ENCODE measurements at regions not wholly inside any gene's neighbourhood (a gene's known extent, or its start where the extent isn't known, plus 50 kb on each side); places are given as distances from the start of the nearest gene placed in this dataset.
"Not testable (repeated sequence)": the region's sequence is repeated elsewhere in the genome, so short reads cannot be mapped to it uniquely, and the experiment has no call there.

- no peak for DNase-seq
Observed at GRCh38 chr6:81623106-81623759, 129.2 kb downstream of the TENT5A start.

GRCh38 chr6:81621816-81622395 is 130.6 kb downstream of the TENT5A start:
- no peak for DNase-seq

DNA sequence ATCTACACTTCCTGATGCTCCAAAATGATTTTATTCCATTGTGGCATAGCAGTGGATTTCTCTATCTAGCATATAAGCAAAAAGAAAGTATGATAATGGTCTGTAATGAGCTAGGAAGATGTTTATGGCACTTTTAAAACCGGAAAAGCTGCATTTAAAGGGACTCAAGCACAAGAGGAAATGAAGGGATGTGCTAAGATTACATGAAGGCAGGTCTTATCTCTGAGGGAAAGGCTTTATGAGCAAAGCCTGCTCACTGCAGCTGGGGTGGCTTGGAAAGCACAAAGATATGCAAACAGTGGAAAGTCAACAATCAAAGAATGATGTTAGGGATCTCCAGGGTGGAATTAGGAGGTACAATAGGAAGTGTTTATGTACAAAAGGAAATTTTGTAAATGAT is 138.2 kb downstream of the TENT5A start:
- DNase-seq = peak; percentile 28

- DNase-seq = peak; percentile 90
Observed at GRCh38 chr6:81613606-81614005, 138.9 kb downstream of the TENT5A start.

DNA sequence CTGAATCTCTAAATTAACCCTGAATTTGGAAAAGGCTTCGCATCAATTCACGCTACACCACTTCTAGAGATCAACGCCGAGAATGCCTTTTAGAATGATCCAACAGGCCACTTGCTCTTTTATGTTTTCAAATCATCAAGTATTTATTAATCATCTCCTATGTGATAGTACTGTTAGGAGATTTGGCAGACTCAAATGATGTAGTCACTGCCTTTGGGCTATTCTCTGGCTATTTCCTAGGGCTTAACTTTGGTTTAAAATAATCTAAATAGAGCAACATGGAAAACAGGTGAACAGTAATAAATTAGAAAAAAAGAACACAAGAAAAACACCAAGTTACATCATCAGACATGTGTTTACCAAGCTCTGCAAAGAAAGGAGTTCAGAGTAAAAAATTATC is 140.3 kb downstream of the TENT5A start:
- no peak for DNase-seq

DNA sequence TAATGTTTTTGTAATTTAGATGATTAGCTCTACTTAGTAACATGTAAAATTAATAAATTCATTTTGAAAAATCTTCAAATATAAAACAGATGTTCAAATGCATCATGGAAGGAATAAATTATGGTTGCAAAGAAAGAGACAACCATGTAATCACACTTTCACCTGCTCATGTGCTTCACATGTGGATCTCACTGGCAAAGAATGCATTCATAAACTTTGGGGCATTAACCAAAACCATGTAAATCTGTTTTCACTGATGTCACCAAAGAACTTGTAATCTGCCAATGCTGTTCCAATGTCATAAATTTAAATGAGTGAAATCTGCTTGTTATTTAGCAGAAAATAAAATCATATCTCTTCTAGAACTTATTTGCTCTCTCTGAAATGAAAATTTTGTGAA is 142.7 kb downstream of the TENT5A start:
- peak; percentile 19 for DNase-seq

DNA sequence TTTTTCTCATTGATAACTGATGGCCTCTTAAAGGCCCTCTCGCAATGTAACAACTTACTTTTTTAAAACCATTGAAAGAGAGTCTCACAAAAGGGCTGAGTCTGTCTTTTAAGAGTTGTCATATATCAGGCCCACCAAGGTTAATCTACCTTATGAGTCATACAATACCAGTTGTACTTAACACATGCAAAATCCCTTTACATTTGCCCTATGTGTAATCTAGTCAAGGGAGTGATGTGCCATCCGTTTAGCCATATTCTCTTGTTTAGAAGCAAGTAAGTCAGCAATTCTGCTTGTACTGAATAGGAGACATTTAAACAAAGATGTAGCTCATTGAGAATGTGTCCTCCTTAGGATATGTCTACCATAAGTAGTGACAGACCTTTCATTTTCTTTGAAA is 143.7 kb downstream of the TENT5A start:
- peak; percentile 16 for DNase-seq

DNA sequence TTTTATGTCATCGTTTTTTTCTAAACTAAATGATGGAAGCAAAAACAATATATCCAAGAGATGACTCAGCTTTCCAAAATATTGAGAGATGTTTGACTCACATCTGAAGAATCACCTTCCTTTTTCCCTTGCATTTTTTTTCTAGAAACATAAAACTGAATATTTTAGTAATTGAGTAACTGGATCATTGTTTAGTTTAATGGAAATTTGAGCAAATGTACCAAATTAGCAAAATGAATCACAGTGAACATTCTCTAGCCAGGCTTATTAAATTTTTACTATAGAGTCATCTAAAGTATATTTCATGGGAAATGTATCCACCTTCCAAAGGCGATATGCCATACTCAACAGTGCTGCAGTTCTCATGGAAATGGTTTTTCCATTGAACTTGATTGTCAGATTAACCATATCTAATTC is 145.5 kb downstream of the TENT5A start:
- peak; percentile 90 for DNase-seq

DNA sequence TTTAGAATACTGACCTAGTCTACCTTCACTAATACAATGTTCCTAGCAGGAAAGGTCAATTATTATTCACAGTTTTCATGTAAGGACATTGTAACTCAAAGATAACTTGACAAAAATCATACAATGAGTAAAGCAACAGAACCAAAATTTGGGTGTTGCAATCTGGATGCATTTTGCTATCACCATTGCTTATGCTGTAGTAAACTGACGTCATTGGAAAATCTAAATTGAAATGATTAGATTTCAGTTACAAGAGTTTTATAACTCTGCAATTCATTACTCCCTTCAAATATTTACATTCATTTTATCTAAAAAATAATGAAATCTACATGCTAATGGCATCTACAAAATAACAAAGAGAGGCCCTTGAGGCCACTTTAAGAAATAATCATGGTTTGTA is 147.0 kb downstream of the TENT5A start:
- DNase-seq = no peak

- no peak for DNase-seq
Observed at GRCh38 chr6:81601918-81602317, 150.6 kb downstream of the TENT5A start.

- peak; percentile 34 for DNase-seq
Observed at GRCh38 chr6:81600488-81600887, 152.0 kb downstream of the TENT5A start.

DNA sequence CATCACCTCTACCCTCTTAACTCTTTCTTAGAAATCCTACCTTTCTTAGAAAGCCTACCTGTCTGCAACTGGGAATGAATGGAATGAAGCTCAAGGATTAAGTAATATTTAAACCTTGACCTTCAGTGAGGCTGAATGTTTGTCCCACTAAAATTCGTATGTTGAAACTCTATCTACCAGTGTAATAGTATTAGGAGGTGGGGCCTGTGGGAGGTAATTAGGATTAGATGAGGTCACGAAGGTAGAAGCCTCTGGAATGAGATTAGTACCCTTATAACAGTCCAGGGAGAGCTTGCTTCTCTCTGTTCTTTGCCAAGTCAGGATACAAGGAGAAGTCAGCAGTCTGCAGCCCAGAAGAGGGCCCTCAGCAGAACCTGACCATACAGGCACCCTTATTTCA is 158.0 kb downstream of the TENT5A start:
- DNase-seq = no peak

GRCh38 chr6:81590314-81590691 is 162.2 kb downstream of the TENT5A start:
- DNase-seq = no peak

GRCh38 chr6:81589465-81590313 is 162.8 kb downstream of the TENT5A start:
- DNase-seq = no peak

DNA sequence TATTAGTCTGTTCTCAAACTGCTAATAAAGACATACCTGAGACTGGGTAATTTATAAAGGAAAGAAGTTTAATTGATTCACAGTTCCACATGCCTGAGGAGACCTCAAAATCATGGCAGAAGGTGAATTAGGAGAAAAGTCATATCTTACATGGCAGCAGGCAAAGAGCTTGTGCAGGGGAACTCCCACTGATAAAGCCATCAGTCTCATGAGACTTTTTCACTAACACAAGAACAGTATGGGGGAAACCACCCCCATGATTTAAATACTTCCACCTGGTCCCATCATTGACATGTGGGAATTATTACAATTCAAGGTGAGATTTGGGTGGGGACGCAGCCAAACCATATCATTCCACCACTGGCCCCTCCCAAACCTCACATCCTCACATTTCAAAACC is 166.8 kb downstream of the TENT5A start:
- not testable (repeated sequence) for DNase-seq

DNA sequence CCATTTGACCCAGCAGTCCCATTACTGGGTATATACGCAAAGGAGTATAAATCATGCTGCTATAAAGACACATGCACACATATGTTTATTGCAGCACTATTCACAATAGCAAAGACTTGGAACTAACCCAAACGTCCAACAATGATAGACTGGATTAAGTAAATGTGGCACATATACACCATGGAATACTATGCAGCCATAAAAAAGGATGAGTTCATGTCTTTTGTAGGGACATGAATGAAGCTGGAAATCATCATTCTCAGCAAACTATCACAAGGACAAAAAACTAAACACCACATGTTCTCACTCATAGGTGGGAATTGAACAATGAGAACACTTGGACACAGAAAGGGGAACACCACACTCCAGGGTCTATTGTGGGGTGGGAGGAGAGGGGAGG is 168.3 kb downstream of the TENT5A start:
- DNase-seq = not testable (repeated sequence)

- DNase-seq = peak; percentile 23
Observed at GRCh38 chr6:81575442-81575841, 177.0 kb downstream of the TENT5A start.

- DNase-seq = no peak
Observed at GRCh38 chr6:81572020-81572419, 180.5 kb downstream of the TENT5A start.

GRCh38 chr6:81570681-81571080 is 181.8 kb downstream of the TENT5A start:
- DNase-seq = no peak

DNA sequence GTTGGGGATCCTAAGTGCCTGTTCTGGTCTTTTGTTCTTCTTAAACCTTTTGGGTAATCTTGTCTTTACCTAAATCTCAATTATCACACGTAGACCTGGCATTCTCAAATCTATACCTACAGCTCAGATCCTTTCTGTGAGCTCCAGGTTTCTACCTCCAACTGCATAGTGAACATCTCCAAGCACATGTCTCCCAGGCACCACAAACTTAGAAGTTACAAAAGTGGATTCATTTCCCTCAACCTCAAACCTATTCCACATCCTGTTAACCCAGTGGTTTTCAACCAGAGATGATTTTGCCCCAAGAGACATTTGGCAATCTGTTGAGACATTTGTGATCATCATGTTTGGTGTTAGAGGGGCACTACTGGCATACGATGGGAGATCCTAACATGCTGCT is 183.5 kb downstream of the TENT5A start:
- DNase-seq = no peak

DNA sequence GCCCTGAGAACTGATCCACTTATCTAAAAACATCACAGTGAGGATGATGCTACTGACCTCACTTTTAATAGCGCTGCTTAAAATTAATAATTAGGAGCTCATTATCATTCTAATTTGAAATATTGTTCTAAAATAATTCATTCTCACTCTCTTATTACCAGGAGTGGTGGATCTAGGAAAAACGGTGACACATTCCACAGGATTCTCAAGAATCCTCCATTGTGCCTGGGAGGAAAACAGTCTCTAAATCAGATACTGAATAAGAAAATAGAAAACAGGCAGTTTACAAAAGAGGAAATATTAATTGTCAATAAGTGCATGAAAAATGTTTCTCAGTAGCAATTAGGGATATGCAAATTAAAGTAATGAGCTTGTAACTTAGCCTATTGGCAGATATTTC is 187.4 kb downstream of the TENT5A start:
- peak; percentile 39 for DNase-seq

- no peak for DNase-seq
Observed at GRCh38 chr6:81564470-81565068, 187.9 kb downstream of the TENT5A start.

GRCh38 chr6:81562169-81562568 is 190.3 kb downstream of the TENT5A start:
- peak; percentile 85 for DNase-seq

- no peak for DNase-seq
Observed at GRCh38 chr6:81561731-81562130, 190.8 kb downstream of the TENT5A start.
